T-helper 2 cell (primary cell): ENCODE measurements at regions not wholly inside any gene's neighbourhood (a gene's known extent, or its start where the extent isn't known, plus 50 kb on each side); places are given as distances from the start of the nearest gene placed in this dataset.

ENCODE experiments used
- DNase-seq, 5 experiments: peaks; one replicate each; pipeline versions ENCODE4 v3.0.0 to v3.0.0-alpha.2; 2012 to 2022

DNA sequence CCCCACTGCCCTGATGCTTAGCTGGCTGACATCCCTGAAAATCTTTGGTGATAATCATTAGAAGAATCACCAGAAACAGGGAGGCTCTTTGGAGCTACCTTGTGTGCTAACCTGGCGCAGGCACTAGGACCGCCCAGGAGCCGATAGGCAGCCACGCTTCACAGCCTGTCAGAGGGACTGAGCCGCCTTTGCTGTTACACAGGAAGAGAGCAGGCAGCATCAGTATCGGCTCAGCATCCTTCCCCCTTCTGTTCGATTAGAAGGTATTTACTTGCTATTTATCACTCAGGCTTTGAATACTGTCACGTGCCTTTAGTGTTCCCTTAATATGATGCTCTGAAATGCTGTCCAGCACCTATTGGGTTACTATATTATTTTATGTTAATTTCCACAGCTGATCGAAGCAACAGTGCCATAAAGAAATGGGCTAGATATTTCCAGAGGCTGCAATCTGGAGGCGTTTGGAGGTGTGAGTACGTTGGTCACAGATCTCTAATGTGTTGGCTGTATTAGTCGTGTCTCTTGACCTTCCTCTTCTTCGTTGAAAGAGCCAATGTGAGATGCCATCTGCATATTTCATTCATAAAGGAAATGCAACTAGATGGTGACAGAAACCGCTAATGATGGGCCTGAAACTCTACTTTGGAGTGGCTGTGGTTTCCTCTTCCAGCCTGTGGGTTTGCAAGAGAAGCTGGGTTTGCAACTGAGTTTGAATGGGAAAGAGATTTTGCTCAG lies 110.4 kb upstream of the RAB27B start:
- DNase-seq = peak in 4 of 5 experiments; percentile 15 to 90 (median 23)

DNA sequence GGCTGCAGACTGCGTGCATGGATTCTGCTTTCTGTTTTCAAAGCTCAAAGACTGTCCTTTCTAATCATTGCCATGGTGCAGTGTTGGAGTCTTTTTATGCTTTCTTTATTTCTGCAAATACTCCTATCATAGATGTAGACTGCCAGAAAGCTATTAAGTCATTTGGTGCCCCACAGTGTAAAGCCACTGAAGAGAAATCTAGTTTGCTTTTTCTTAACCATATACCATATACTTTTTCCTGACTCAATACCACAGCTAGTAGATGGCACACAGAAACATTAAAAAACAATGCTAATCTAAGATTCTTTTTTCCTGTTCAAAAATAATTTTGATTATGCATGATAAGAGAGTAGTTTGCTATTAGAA lies 109.9 kb upstream of the RAB27B start:
- no peak for DNase-seq

GRCh38 chr18:54720620-54721019 lies 107.7 kb upstream of the RAB27B start:
- DNase-seq = no peak

- no peak for DNase-seq
These were observed 102.1 kb upstream of the RAB27B start for GRCh38 chr18:54726143-54726542.

- no peak for DNase-seq
These were observed 94.2 kb upstream of the RAB27B start for GRCh38 chr18:54734059-54734458.

DNA sequence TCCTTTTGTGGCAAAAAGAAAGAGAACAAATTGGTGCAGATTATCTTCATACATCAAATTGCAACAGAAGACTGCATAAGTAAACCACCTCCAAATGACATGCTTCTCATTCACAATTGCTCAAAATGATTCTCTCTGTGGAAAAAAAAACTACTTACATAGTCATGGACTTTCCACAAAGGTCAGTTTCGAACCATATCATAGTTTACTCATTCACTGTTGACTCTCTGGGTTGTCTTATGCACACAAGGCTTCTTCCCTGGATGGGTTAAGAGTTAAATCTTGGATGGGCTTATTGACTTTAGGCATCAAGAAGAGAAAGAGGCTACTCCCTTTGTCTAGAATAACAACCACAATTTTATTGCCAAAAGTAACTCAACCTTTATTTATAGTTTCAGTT lies 91.3 kb upstream of the RAB27B start:
- DNase-seq = no peak

GRCh38 chr18:54737986-54738385 lies 90.3 kb upstream of the RAB27B start:
- no peak for DNase-seq

- no peak for DNase-seq
These were observed 88.8 kb upstream of the RAB27B start for GRCh38 chr18:54739476-54739875.

GRCh38 chr18:54740136-54740846 lies 88.0 kb upstream of the RAB27B start:
- no peak for DNase-seq

DNA sequence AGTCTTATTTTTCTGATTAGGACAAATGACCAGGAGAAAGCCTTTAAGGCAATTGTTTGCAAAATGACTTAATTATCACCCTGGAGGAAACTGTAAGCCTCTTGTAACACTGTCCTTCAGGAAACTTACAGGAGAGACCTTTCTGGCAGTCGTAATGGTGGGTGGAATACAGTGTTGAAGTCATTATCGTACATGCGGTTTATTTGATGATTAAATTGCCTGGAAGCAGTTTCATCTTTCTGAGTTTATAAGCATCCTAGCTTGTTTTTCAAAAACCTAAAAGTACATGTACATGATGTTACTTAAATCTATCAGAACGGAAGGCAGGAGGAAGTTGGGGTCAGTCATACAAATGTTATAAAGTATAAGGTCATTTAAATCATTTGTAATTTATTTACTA lies 86.2 kb upstream of the RAB27B start:
- no peak for DNase-seq

DNA sequence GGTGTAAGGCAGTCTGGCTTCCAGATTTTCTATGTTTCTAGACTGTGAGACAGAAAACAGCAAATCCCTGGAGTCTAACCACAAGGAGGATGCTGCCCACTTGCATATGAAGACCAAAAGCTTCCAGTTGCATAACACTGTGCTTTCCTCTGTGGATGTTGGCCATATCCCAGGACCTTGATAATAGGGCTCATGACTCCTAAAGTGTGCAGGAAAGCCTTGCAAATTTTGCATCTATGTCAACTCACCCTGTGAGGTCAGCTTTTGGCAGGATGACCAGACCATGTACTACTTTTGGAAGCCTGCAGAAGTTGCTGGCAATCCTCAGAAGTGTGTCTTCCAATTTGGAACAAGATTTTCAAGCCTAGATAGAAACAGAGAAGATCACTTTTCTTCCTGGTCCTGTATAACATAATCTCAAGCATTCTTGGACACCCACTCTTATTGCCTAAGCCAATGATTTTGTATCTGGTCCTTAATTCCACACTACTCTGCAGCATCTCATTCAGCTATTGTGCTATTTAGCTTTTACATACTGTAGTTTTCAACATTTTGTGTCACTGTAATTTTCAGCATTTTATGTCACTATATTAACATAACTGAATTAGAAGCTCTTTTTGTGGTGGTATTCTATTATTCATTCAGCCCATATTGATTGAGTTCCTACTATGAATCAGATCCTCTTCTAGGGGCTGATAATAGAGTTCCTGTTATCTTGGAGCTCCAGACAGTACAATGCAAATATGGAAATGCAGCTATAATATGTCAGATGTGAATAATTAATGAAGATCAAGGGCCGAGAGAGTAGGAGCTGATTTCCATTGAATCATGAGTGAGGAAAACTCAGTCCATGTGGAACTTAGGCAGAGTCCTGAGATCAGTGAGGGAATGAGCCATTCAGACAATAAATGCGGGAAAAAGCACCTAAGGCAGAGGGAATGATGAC lies 85.3 kb upstream of the RAB27B start:
- DNase-seq = no peak

GRCh38 chr18:54743605-54743995 lies 84.7 kb upstream of the RAB27B start:
- no peak for DNase-seq

- no peak for DNase-seq
These were observed 79.0 kb upstream of the RAB27B start for GRCh38 chr18:54749291-54749690.

DNA sequence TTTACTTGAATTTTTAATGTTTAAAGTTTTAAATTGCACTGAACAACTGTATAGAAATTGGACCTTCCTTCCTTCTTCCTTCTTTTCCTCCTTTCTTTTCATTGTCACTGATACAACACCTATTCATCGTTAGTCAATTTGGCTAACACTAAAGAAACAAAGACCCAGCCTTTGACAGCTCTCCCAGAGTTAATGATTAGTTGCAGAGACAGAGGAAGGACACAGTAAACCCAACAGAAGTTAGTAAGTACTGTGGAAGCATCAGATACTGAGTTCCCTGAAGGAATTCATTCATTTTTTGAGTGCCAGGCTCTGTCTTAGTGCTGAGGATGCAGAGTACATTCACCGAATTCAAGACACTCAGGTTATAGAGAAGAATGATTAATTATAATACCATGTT lies 77.9 kb upstream of the RAB27B start:
- no peak for DNase-seq

DNA sequence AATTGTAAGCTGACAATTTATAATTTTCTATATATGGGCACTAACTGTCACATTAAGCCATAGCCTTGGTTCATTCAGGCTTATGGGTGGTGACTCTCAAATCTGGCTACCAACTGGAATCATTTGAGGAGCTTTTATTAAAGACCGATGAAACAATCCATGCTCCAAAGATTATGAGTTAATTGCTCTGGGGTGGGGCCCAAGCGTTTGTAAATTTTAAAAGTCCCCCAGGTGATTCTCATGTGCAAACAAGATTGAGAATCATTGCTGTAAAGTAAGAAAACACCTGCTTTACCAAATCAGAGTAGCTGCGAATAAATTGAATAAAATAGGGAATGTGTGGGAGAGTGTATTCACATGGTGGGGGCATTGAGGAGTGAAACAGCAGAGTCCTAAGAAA lies 76.1 kb upstream of the RAB27B start:
- no peak for DNase-seq

GRCh38 chr18:54755456-54755855 lies 72.8 kb upstream of the RAB27B start:
- no peak for DNase-seq

DNA sequence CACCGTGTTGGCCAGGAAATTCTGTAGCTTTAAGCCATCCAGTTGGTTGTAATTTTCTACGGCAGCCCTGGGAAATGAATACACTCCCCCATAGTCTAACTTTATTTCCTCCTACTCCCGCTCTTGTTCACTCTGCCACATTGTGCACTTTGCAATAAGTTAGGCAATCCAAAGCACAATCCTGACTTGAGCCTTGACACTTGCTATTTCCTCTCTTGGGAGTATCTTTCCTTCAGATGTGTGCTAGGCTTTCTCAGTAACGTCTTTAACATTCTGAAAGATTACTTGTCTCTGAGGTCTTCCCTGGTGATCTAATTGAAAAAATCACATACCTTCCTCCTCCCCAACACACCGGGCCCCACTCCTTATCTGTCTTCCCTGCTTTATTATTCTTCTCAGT lies 65.9 kb upstream of the RAB27B start:
- DNase-seq = no peak

DNA sequence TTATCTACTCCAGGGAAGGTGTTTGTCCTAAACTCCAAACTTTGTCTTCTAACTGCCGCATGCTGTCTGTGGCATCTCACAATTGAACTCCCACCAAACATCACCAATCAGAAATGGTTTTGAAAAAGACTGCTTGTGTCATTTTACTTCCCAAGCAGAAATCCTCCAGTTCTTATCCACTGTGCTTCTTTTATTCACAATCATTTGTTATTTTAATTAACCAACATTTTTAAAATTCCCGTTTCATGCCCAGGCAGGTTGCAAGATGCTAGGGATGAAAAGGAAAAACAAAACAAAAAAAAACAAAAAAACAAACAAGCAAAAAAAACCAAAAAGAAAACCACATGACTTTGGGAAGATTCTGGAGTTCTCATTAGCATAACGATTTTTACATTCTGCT lies 63.5 kb upstream of the RAB27B start:
- no peak for DNase-seq

GRCh38 chr18:54765636-54766375 lies 62.5 kb upstream of the RAB27B start:
- no peak for DNase-seq

DNA sequence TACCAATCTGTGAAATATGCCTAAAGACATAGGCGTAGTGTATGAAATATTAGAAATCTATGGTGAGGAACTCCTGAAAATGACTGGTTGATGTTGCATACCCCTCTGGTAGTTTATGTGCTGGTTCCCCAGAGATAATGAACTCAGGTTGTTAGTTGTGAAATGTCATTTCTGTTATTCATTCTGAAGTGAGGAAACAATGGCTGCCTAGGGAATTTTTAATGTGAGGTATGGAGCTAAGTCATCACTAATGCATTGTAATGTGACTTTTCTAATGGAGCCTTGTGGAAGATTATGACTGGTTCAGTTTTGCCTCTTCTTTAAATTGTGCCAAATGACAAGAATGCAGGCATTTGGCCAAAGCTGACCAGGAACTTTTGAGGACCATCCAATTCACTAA lies 61.6 kb upstream of the RAB27B start:
- DNase-seq = no peak

DNA sequence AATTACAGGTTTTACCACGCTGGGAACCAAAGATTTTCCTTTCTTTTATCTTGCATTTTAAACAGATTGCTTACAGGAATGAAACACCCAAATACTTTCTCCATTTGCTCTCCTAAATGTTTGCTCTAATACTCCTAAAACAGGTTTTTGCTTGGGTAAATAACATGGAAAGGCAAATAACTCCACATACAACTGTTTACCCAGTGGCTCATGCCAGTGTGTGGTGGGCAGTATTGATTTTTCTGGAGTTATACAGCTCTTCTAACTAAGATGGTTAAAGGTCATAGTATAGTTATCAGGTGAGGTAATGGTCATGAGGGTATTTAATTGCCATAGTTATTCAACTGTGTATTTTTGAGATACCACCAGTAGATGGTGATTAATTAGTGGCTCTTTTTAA lies 61.2 kb upstream of the RAB27B start:
- no peak for DNase-seq

DNA sequence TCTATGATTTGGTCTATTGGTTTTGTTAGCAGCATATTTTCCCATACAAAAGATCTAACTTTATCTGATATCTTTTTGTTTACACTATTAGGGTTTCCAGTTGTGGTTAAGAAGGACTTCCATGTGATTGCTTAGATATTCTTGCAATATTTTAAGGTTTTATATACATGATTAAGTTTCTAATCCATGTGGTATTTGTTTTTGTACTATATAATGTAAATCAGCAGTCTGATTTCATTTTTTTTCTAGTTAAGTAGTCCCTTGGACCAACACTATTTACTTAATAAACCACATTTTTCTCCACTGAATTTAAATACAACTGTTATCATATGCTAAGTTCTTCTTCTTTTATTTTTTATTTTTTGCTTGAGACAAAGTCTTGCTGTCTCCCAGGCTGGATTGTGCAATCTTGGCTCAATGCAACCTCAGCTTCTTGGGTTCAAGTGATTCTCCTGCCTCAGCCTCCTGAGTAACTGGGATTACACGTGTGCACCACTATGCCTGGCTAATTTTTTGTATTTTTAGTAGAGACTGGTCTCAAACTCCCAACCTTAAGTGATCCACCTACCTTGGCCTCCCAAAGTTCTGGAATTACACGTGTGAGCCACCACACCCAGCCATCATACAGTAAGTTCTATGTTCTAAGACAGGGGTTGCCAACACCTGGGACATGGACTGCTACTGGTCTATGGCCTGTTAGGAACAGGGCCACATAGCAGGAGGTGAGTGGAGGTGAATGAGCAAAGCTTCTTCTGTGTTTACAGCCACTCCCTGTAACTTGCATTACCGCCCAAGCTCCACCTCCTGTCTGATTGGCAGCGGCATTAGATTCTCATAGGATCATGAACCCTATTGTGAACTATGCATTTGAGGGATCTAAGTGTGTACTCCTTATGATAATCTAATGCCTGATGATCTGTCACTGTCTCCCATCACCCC lies 58.5 kb upstream of the RAB27B start:
- no peak for DNase-seq
